Activated CD8-positive, alpha-beta T cell treated with anti-CD3 and anti-CD28 coated beads for 36 hours (primary cell): ENCODE measurements at regions not wholly inside any gene's neighbourhood (a gene's known extent, or its start where the extent isn't known, plus 50 kb on each side); places are given as distances from the start of the nearest gene placed in this dataset.

Source experiments
- ATAC-seq: fragments of 200-7000 bp; cut with Tn5 transposase; one replicate; pipeline ENCODE4 v1.10.0; 2021; ENCODE audit warnings: mild to moderate bottlenecking, moderate library complexity
- CTCF ChIA-PET: fragments of 350-600 bp; sonication (Branson Sonifier 250); formaldehyde crosslinking; loops from one replicate; lab custom pipeline; 2021; ENCODE audit warnings: antibody characterized with exemption; lab: Charles Lee
- POLR2A ChIA-PET: fragments of 350-600 bp; sonication (Branson Sonifier 250); formaldehyde crosslinking; loops from one replicate; lab custom pipeline; 2021; ENCODE audit warnings: antibody characterized with exemption; lab: Charles Lee
- DNase-seq: peaks from one replicate; pipeline ENCODE4 v3.0.0-alpha.2; 2020
- H3K27ac Mint-ChIP-seq: one replicate; pipeline ENCODE4 v1.8.0; 2021; ENCODE audit warnings: mild to moderate bottlenecking, mixed read lengths
- H3K27me3 Mint-ChIP-seq: one replicate; pipeline ENCODE4 v1.8.0; 2021; ENCODE audit warnings: mixed read lengths
- H3K36me3 Mint-ChIP-seq: one replicate; pipeline ENCODE4 v1.8.0; 2021; ENCODE audit warnings: low read depth, mixed read lengths
- H3K4me1 Mint-ChIP-seq: one replicate; pipeline ENCODE4 v1.8.0; 2021; ENCODE audit warnings: low read depth, mixed read lengths
- H3K4me3 Mint-ChIP-seq: one replicate; pipeline ENCODE4 v1.8.0; 2021; ENCODE audit warnings: mild to moderate bottlenecking, moderate library complexity, mixed read lengths
- H3K9me3 Mint-ChIP-seq: one replicate; pipeline ENCODE4 v1.8.0; 2021; ENCODE audit warnings: mixed read lengths
- CTCF ChIP-seq: fragments of 200-600 bp; IDR thresholded peaks from one replicate; pipeline ENCODE4 v1.8.0; 2022; ENCODE audit warnings: antibody characterized with exemption, mild to moderate bottlenecking
- intact Hi-C: fragments of 100-400 bp; cut with micrococcal nuclease; formaldehyde crosslinking; loops from one replicate; pipeline ENCODE4 v1.10.0; 2022

GRCh38 chr9:80503671-80504281, 932.0 kb downstream of the TLE4 start:
- POLR2A ChIA-PET, result no interaction called here
- no peaks in the 10 kb centered on the region for H3K9me3 Mint-ChIP-seq
- ATAC-seq, result no peak
- CTCF ChIA-PET, result no interaction called here
- H3K4me3 Mint-ChIP-seq, result no peak overlapping the region
- TF ChIP-seq CTCF, result no peak
- intact Hi-C loops, result no loop called here
- DNase-seq, result no peak
- no peaks in the 10 kb centered on the region for H3K27me3 Mint-ChIP-seq
- H3K36me3 Mint-ChIP-seq, result no peaks in the 10 kb centered on the region
- no peak overlapping the region for H3K27ac Mint-ChIP-seq
- no peaks in the 10 kb centered on the region for H3K4me1 Mint-ChIP-seq

GRCh38 chr9:80502306-80502705, 930.5 kb downstream of the TLE4 start:
- ATAC-seq (no peak), DNase-seq (no peak)
- no peak overlapping the region for H3K27ac Mint-ChIP-seq
- H3K4me1 Mint-ChIP-seq, result no peaks in the 10 kb centered on the region
- CTCF ChIA-PET, result no interaction called here
- H3K36me3 Mint-ChIP-seq, result no peaks in the 10 kb centered on the region
- intact Hi-C loops, result no loop called here
- H3K9me3 Mint-ChIP-seq, result no peaks in the 10 kb centered on the region
- H3K4me3 Mint-ChIP-seq, result no peak overlapping the region
- no peak for TF ChIP-seq CTCF
- H3K27me3 Mint-ChIP-seq, result no peaks in the 10 kb centered on the region
- POLR2A ChIA-PET, result no interaction called here

- Mint-ChIP-seq H3K4me1 (no peaks in the 10 kb centered on the region), H3K27ac (no peak overlapping the region), H3K36me3 (no peaks in the 10 kb centered on the region), H3K27me3 (no peaks in the 10 kb centered on the region), H3K9me3 (no peaks in the 10 kb centered on the region), H3K4me3 (no peak overlapping the region)
- no peak for TF ChIP-seq CTCF
- ChIA-PET CTCF (no interaction called here), POLR2A (no interaction called here)
- DNase-seq (no peak), ATAC-seq (no peak)
- intact Hi-C loops, result no loop called here
Measured at GRCh38 chr9:80501635-80502034, 929.9 kb downstream of the TLE4 start.

GRCh38 chr9:80500300-80500699, 928.5 kb downstream of the TLE4 start:
- no peaks in the 10 kb centered on the region for H3K27me3 Mint-ChIP-seq
- no peak for ATAC-seq
- H3K9me3 Mint-ChIP-seq, result peaks cover 2% of the 10 kb centered on the region
- H3K36me3 Mint-ChIP-seq, result no peaks in the 10 kb centered on the region
- H3K4me1 Mint-ChIP-seq, result no peaks in the 10 kb centered on the region
- no peak overlapping the region for H3K4me3 Mint-ChIP-seq
- intact Hi-C loops, result no loop called here
- no peak for DNase-seq
- TF ChIP-seq CTCF, result no peak
- ChIA-PET POLR2A (no interaction called here), CTCF (no interaction called here)
- no peak overlapping the region for H3K27ac Mint-ChIP-seq

GRCh38 chr9:80498001-80498555, 926.3 kb downstream of the TLE4 start:
- CTCF ChIA-PET, result no interaction called here
- peaks cover 2% of the 10 kb centered on the region for H3K9me3 Mint-ChIP-seq
- no peak for ATAC-seq
- H3K36me3 Mint-ChIP-seq, result no peaks in the 10 kb centered on the region
- no peak for TF ChIP-seq CTCF
- no peaks in the 10 kb centered on the region for H3K27me3 Mint-ChIP-seq
- no peak overlapping the region for H3K27ac Mint-ChIP-seq
- POLR2A ChIA-PET, result no interaction called here
- no peak for DNase-seq
- H3K4me1 Mint-ChIP-seq, result no peaks in the 10 kb centered on the region
- intact Hi-C loops, result no loop called here
- no peak overlapping the region for H3K4me3 Mint-ChIP-seq
